HG03103 (cell line): ENCODE measurements at regions not wholly inside any gene's neighbourhood (a gene's known extent, or its start where the extent isn't known, plus 50 kb on each side); places are given as distances from the start of the nearest gene placed in this dataset.

Experiments
- ATAC-seq: cut with Tn5 transposase; IDR thresholded peaks from one replicate; pipeline ENCODE4 v1.9.1; 2021; ENCODE audit warnings: low read depth; ENCODE audit not compliant: unreplicated experiment

- no peak for ATAC-seq
Observed at GRCh38 chr15:85305050-85305449, 75.4 kb upstream of the AKAP13 start.

GRCh38 chr15:85306946-85307686 lies 73.3 kb upstream of the AKAP13 start:
- ATAC-seq: no peak

DNA sequence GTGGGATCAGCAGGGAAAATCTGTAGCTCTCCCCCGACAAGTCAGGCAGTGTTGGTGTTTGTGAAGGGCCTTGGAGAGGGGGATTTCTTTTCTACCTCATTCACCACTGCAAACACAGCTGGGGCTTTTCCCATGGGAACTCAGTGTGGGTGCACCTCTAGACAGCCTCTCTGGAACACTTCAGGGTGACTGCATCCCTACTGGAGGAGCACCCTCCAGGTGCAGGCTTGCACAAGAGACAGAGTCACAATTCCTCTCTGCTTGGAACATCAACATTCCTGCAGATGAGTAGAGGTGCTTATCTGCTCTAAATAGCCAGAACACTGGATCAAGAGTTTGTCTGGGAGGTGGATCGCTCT lies 72.7 kb upstream of the AKAP13 start:
- ATAC-seq: no peak

GRCh38 chr15:85311647-85312046 lies 68.8 kb upstream of the AKAP13 start:
- ATAC-seq: no peak

- peak; percentile 90 for ATAC-seq
Observed at GRCh38 chr15:85312486-85312885, 67.9 kb upstream of the AKAP13 start.

GRCh38 chr15:85312929-85313331 lies 67.5 kb upstream of the AKAP13 start:
- ATAC-seq: peak; percentile 19

GRCh38 chr15:85313339-85313738 lies 67.1 kb upstream of the AKAP13 start:
- no peak for ATAC-seq

GRCh38 chr15:85314146-85314545 lies 66.3 kb upstream of the AKAP13 start:
- no peak for ATAC-seq

GRCh38 chr15:85314633-85315032 lies 65.8 kb upstream of the AKAP13 start:
- ATAC-seq: no peak

DNA sequence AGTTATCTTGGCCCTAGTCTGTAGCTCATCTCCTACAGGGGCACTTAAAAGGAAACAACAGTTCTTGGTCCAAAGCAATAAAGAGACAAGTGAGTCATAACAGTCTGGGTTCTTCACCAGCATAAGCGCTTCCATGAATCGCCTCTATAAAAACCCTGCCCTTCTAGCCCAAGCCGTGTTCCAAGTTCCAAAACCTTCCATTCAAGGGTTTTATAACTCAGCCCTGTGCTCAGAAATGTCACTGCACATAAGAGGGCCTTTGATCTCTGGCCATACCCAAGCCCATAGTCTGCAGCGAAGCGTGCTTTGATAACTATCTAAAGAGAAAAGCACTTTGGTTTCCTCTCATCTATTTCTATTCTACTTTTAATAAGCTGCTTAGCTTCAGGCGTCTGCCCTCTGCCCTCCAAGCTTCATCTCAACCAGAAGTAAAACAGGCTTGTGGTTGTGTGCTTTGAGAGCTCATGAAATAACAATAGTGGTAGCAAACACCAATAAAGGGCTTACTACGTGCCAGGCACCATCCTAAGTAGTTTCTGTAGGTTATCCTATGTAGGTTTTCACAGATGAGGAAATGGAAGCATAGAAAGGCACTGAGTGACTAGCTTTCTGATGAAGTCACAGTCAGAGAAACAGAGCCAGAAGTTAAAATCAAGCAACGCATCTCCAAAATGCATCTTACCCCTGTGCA lies 64.0 kb upstream of the AKAP13 start:
- ATAC-seq: no peak

DNA sequence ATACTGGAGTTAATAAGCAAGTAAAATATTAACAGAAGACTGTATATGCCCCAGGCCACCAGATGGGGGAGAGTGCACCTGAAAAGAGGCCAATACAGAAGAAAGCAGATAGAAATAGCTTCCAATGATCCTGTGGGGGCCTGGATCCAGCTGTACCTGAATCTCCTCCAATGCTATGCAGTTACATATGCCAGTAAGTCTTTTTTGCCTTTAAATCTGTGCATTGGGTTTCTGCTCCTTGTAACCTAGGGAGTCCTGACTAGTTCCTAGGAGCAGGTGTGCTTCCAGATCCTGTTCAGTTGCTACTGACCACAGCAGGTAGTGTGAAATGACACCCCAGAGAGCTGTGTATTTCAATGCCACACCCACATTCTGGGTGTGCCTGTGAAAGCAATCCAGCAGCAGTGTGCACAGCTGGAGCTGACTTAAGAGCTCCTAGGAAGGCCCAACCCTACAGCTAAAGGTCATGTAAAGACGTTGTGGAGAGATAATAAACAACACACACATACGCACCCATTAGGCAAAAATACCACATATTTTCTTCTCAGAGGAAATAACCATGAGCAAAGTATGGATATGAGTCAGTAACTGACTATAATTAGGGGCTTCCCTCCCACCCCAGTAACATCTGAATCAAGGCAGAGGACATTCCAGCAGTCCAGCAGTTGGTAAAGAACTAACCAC lies 62.2 kb upstream of the AKAP13 start:
- ATAC-seq: peak; percentile 85

DNA sequence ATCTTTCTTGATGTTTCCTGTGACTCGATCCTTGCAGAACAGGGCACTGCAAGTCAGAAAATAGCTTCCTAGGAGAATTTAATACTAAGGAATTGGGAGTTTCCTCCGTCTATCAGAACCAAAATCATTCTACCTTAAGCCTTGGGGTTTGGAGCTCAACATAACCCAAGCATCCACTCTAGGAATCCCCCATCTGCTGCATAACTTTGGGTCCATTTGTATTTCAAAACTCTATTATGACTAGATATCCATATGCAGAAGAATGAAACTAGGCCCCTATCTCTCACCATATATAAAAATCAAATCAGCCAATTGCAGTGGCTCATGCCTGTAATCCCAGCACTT lies 61.7 kb upstream of the AKAP13 start:
- peak; percentile 15 for ATAC-seq

- no peak for ATAC-seq
Observed at GRCh38 chr15:85324202-85324601, 56.2 kb upstream of the AKAP13 start.

DNA sequence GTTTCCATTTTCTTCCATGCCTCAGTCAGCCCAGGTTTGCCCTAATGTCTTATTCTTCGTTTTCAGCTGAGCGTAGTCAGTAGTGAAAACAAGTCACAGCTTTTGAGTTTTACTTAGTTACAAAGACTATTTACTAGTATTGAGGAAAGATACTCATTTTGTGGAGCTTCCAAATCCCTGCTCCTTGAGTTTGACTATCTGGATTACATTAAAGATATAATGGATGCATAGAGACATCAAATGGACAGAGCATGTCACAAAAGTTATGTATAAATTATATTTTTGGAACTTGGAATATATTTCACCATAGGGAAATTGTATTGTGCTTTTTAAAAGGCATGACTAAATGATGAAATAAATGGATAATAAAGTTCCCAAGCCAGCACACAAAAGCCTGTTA lies 54.6 kb upstream of the AKAP13 start:
- no peak for ATAC-seq

DNA sequence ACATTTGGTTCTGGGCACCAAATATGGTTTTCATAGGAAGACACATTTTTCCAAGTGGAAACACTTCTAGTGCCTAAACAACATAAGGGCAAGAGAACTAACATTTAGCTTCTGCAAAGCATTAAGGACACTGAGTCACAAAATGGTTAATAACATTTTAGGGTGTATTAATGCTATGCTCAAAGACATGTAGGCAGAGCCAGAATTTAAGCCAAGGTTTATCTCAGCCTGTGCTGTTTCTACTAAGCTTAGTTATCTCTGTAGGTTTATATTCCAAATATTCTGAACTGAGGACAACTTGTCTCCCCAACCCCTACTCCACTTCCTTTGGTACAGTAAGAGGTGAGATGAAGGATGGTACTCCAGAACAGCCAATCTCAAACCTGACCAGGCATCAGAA lies 54.1 kb upstream of the AKAP13 start:
- no peak for ATAC-seq

DNA sequence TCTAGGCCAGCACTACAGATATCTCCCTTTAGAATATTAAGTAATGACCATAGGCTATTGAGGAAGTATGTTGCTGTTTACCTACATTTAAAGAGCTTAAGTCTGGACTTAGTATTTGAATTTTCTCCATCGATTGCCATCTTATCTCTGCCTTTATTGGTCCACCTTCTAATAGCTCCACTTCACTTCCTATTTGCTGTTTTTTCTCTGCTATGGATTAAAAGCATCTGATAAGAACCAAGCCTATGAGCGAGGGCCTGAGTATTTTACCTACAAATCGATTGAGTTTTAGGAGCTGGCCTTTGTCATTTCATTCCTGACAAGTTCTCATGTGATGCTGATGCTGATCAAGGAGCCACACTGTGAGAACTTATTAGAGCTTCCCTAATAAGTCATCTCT lies 52.6 kb upstream of the AKAP13 start:
- ATAC-seq: no peak

GRCh38 chr15:85329561-85330422 lies 50.6 kb upstream of the AKAP13 start:
- peak; percentile 49 for ATAC-seq
